VCaP (cell line): ENCODE measurements at regions not wholly inside any gene's neighbourhood (a gene's known extent, or its start where the extent isn't known, plus 50 kb on each side); places are given as distances from the start of the nearest gene placed in this dataset.

ENCODE experiments used
- H3K27ac ChIP-seq: fragments of 450-650 bp; 2 replicates; pipeline ENCODE4 v1.5.1; 2017
- CTCF ChIP-seq: fragments of 450-650 bp; conservative IDR thresholded peaks from 2 replicates; pipeline ENCODE4 v1.5.1; 2017; ENCODE audit warnings: mild to moderate bottlenecking, moderate library complexity

- no peak for TF ChIP-seq CTCF
- no peak overlapping the region for H3K27ac ChIP-seq
Measured at GRCh38 chr5:175388531-175388930, 55.5 kb downstream of the DRD1 start.

GRCh38 chr5:175387144-175387543, 56.8 kb downstream of the DRD1 start:
- TF ChIP-seq CTCF, result no peak
- no peak overlapping the region for H3K27ac ChIP-seq

GRCh38 chr5:175386526-175386925, 57.5 kb downstream of the DRD1 start:
- no peak overlapping the region; the same call in 1 of the 2 replicates for H3K27ac ChIP-seq
- no peak for TF ChIP-seq CTCF

- TF ChIP-seq CTCF, result no peak
- H3K27ac ChIP-seq, result peak overlapping the region; percentile 16; the same call in 1 of the 2 replicates
Measured at GRCh38 chr5:175385691-175386362, 58.2 kb downstream of the DRD1 start.

GRCh38 chr5:175384724-175385552, 59.0 kb downstream of the DRD1 start:
- peak overlapping the region; percentile 16; the same call in 1 of the 2 replicates for H3K27ac ChIP-seq
- no peak for TF ChIP-seq CTCF

GRCh38 chr5:175383350-175383749, 60.6 kb downstream of the DRD1 start:
- peak overlapping the region; percentile 24; the same call in 1 of the 2 replicates for H3K27ac ChIP-seq
- no peak for TF ChIP-seq CTCF

GRCh38 chr5:175382171-175382570, 61.8 kb downstream of the DRD1 start:
- no peak overlapping the region for H3K27ac ChIP-seq
- TF ChIP-seq CTCF, result no peak
